ENCODE measurements at regions not wholly inside any gene's neighbourhood (a gene's known extent, or its start where the extent isn't known, plus 50 kb on each side); places are given as distances from the start of the nearest gene placed in this dataset.

- H3K4me1 ChIP-seq (ENCODE audit: control insufficient read depth in 1 of 2, insufficient read depth in 1 of 2, low read depth in 1 of 2, low read length in 1 of 2) = peaks cover 0 to 5% of the 10 kb centered on the region in 2 experiments
- no peaks in the 10 kb centered on the region for H3K36me3 ChIP-seq
- H3K27ac ChIP-seq = no peak overlapping the region
- H3K27me3 ChIP-seq = no peaks in the 10 kb centered on the region
- no peak overlapping the region for H3K4me3 ChIP-seq (ENCODE audit: low read depth in 1 of 2, low read length in 1 of 2)
- no peak for TF ChIP-seq CTCF (IDR thresholded peaks at IDR 0.05)
- H3K9me3 ChIP-seq = no peaks in the 10 kb centered on the region
Measured at GRCh38 chr2:145723872-145724271, 1204.0 kb upstream of the ZEB2 start.

- H3K9me3 ChIP-seq = no peaks in the 10 kb centered on the region
- no peak overlapping the region for H3K4me3 ChIP-seq (ENCODE audit: low read depth in 1 of 2, low read length in 1 of 2)
- no peaks in the 10 kb centered on the region for H3K36me3 ChIP-seq
- H3K4me1 ChIP-seq (ENCODE audit: control insufficient read depth in 1 of 2, insufficient read depth in 1 of 2, low read depth in 1 of 2, low read length in 1 of 2) = peaks cover 0 to 5% of the 10 kb centered on the region in 2 experiments
- no peaks in the 10 kb centered on the region for H3K27me3 ChIP-seq
- TF ChIP-seq CTCF (IDR thresholded peaks at IDR 0.05) = no peak
- H3K27ac ChIP-seq = no peak overlapping the region
Measured at GRCh38 chr2:145721681-145722080, 1201.8 kb upstream of the ZEB2 start.

- Histone ChIP-seq H3K27me3 (no peaks in the 10 kb centered on the region), H3K4me1 (ENCODE audit: control insufficient read depth in 1 of 2, insufficient read depth in 1 of 2, low read depth in 1 of 2, low read length in 1 of 2) (no peaks in the 10 kb centered on the region), H3K4me3 (ENCODE audit: low read depth in 1 of 2, low read length in 1 of 2) (no peak overlapping the region), H3K36me3 (no peaks in the 10 kb centered on the region), H3K9me3 (no peaks in the 10 kb centered on the region), H3K27ac (no peak overlapping the region)
- TF ChIP-seq CTCF (IDR thresholded peaks at IDR 0.05) = no peak
Measured at GRCh38 chr2:145715601-145716000, 1195.7 kb upstream of the ZEB2 start.

- TF ChIP-seq CTCF (IDR thresholded peaks at IDR 0.05) = no peak
- Histone ChIP-seq H3K4me1 (ENCODE audit: control insufficient read depth in 1 of 2, insufficient read depth in 1 of 2, low read depth in 1 of 2, low read length in 1 of 2) (no peaks in the 10 kb centered on the region), H3K36me3 (no peaks in the 10 kb centered on the region), H3K27me3 (no peaks in the 10 kb centered on the region), H3K27ac (no peak overlapping the region), H3K4me3 (ENCODE audit: low read depth in 1 of 2, low read length in 1 of 2) (no peak overlapping the region), H3K9me3 (no peaks in the 10 kb centered on the region)
Measured at GRCh38 chr2:145710303-145710702, 1190.4 kb upstream of the ZEB2 start.

- H3K27me3 ChIP-seq = no peaks in the 10 kb centered on the region
- no peaks in the 10 kb centered on the region for H3K36me3 ChIP-seq
- no peaks in the 10 kb centered on the region for H3K4me1 ChIP-seq (ENCODE audit: control insufficient read depth in 1 of 2, insufficient read depth in 1 of 2, low read depth in 1 of 2, low read length in 1 of 2)
- no peak overlapping the region for H3K27ac ChIP-seq
- H3K4me3 ChIP-seq (ENCODE audit: low read depth in 1 of 2, low read length in 1 of 2) = no peak overlapping the region
- no peak for TF ChIP-seq CTCF (IDR thresholded peaks at IDR 0.05)
- no peaks in the 10 kb centered on the region for H3K9me3 ChIP-seq
Measured at GRCh38 chr2:145702305-145702704, 1182.4 kb upstream of the ZEB2 start.

GRCh38 chr2:145692971-145693478 is 1173.1 kb upstream of the ZEB2 start:
- no peaks in the 10 kb centered on the region for H3K36me3 ChIP-seq
- H3K4me1 ChIP-seq (ENCODE audit: control insufficient read depth in 1 of 2, insufficient read depth in 1 of 2, low read depth in 1 of 2, low read length in 1 of 2) = no peaks in the 10 kb centered on the region
- no peak overlapping the region for H3K27ac ChIP-seq
- no peak overlapping the region for H3K4me3 ChIP-seq (ENCODE audit: low read depth in 1 of 2, low read length in 1 of 2)
- TF ChIP-seq CTCF (IDR thresholded peaks at IDR 0.05) = no peak
- no peaks in the 10 kb centered on the region for H3K27me3 ChIP-seq
- H3K9me3 ChIP-seq = no peaks in the 10 kb centered on the region

All from neutrophil (primary cell).